MV-4-11 (cell line): ENCODE measurements at regions not wholly inside any gene's neighbourhood (a gene's known extent, or its start where the extent isn't known, plus 50 kb on each side); places are given as distances from the start of the nearest gene placed in this dataset.
"Not testable (repeated sequence)": the region's sequence is repeated elsewhere in the genome, so short reads cannot be mapped to it uniquely, and the experiment has no call there.

Experiments
- DNase-seq: peaks from one replicate; lab custom pipeline; 2025; lab: John Stamatoyannopoulos, UW

GRCh38 chr2:172261292-172261691 lies 158.6 kb upstream of the DLX2 start:
- DNase-seq = no peak

DNA sequence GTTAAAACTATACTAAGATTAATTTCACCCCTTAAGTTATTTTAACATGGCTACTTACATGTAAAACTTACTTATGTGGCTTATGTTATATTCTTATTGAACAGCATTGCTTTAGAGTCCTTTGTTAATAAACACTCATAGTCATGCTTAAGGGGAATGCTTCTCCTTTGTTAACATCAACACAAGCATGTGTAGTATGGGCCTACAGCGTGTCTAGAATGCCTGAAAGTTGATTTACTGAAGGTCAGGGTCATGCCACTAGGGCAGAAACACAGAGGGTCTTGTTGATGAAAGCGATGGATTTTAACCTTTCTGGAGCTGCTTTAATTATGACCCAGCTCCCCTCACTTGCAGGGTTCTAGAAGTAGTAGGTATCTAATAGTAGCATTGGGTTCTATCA lies 159.8 kb upstream of the DLX2 start:
- no peak for DNase-seq

DNA sequence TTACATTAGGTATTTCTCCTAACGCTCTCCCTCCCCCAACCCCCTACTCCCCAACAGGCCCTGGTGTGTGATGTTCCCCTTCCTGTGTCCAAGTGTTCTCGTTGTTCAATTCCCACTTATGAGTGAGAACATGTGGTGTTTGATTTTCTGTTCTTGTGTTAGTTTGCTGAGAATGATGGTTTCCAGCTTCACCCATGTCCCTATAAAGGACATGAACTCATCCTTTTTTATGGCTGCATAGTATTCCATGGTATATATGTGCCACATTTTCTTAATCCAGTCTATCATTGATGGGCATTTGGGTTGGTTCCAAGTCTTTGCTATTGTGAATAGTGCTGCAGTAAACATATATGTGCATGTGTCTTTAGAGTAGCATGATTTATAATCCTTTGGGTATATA lies 162.1 kb upstream of the DLX2 start:
- DNase-seq = not testable (repeated sequence)

GRCh38 chr2:172269507-172270244 lies 157.7 kb upstream of the ITGA6 start:
- DNase-seq = not testable (repeated sequence)

GRCh38 chr2:172270278-172271079 lies 156.9 kb upstream of the ITGA6 start:
- DNase-seq = no peak

- DNase-seq = no peak
Measured at GRCh38 chr2:172273910-172274571, 153.3 kb upstream of the ITGA6 start.

- peak; percentile 16 for DNase-seq
Measured at GRCh38 chr2:172275239-172275638, 152.1 kb upstream of the ITGA6 start.

- DNase-seq = no peak
Measured at GRCh38 chr2:172276961-172277360, 150.4 kb upstream of the ITGA6 start.

GRCh38 chr2:172278667-172279066 lies 148.7 kb upstream of the ITGA6 start:
- DNase-seq = peak; percentile 41

DNA sequence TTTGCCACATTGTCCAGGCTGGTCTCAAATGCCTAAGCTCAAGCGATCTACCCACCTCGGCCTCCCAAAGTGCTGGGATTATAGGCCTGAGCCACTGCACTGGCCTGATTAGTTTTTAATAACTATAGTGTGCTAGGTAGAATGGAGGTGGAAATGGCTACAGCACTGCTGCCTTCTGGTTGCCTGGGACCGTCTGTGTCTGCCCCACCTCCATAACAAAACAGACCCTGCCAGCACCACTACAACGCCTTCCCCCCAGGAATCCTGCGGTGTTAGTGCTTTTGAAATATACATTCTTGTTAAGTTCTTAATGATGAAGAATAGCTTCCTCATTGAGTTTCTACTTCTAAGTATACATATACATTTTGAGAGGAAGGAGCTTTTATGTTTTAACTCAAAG lies 148.2 kb upstream of the ITGA6 start:
- peak; percentile 64 for DNase-seq

DNA sequence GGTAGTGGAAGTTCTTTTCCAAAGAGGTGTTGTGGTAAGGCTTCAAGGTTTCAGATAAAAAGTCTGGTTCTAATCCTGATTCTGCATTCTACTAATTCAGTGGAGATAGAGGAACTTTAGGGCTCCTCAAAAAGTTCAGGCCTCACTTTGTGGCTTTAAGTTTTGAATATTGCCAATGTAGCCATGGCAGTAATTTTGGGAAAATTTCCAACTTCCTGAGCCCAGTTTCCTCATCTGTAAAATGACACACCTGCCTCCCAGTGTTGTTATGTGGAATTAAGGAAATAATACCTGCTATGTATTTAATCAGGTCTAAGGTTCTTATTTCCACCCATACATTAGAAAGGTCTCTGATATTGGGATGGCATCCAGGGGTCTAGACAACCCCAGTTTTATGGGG lies 147.6 kb upstream of the ITGA6 start:
- DNase-seq = no peak

DNA sequence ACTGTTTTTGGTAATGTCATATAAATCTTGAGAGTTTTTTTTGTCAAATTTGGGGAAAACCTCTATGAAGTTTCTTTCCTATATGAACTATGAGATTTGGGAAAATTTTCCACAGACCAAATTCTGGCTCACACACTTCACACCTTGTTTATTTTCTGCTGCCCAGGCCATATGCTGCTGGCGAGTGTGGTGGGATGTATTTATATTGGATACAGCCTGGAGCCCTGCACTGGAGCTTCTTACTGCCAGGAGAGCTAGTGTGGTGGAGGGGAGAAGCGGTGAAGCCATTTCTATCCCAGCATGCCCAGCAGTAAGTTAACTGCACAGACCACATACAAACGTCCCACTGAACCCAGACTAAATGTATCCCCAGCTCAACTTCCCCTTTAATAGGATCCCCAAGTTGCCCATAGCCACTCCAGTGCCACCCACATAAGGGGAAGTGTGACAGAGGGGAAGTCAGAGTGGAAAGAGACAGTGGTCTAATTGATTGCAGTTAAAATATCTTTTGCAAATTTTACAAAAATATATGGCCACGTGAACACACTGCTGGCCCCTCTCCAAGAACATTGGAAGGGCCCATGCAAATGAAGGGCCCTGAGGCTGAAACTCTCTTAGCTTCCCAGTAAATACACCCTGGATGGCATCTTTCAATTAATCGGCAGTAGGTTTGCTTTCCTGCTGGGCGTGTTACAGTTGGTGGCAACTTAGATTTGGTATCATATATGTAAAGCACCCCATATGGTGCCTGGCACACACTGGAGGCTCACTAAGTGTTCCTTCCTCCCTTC lies 146.6 kb upstream of the ITGA6 start:
- DNase-seq = peak; percentile 100

GRCh38 chr2:172281648-172282570 lies 145.5 kb upstream of the ITGA6 start:
- peak; percentile 50 for DNase-seq

GRCh38 chr2:172282944-172283343 lies 144.4 kb upstream of the ITGA6 start:
- DNase-seq = peak; percentile 56

DNA sequence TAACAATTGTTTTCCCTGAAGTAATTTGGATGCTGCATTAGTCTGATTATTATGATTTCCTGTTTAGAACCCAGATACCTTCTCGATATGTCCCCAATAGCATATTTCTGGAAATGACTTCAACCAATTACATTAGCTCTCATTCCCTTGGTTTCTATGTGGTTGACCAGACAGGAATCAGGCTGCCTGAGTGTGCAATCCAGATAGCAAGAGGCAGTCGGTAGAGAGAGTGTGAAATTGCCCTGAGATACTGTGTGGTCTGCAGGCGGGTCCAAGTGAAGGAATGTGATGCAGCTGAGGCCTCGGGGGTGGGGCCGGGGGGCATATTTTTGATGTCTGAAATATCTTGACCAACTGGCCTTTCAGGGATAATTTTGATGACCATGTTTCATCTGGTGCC lies 143.9 kb upstream of the ITGA6 start:
- peak; percentile 54 for DNase-seq

DNA sequence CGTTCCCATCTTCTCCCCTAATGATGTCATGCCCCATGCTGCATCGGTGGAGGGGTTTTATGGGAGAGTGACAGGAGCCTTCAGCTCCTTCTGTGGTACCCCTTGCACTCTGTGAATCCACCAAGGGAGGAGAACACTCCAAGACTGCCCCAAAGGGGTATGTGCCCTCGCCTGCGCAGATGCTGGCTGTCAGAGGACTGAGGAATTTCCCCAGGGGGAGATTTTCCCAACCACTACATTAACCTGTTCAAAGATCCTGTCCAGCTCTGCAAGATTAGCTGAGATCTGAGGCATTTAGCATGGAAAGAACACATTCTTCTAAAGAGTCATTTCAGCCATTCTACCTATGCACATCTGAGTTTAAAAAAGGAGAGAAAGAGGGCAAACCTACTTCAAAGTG lies 143.2 kb upstream of the ITGA6 start:
- DNase-seq = no peak

DNA sequence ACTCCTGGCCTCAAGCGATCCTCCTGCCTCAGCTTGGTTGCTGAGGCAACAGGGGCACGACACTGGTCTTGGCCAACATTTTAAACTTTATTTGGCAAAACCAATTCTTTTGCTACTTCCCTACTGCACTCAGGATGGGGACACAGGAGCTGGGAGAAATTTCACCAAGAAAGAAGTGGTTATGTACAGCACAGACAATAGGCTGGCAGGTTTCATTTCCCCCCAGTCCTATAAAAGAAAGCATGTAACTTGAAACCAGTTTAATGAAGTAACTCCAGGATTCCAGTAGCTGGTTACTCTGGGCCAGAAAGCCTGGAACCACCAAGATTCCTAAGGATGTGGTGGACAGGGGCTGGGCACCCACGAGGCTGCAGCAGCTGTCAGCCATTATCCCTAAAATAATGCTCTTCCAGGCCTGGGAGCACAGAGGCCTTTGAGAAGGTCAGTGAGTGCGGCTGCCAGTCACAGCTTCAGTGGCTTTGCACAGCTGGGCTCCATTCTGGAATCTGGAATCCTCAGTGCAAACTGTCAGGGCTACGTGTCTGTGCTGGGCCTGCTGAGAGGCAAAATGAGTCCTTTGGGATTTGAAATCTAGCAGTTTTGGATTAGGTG lies 142.3 kb upstream of the ITGA6 start:
- DNase-seq = peak; percentile 97

DNA sequence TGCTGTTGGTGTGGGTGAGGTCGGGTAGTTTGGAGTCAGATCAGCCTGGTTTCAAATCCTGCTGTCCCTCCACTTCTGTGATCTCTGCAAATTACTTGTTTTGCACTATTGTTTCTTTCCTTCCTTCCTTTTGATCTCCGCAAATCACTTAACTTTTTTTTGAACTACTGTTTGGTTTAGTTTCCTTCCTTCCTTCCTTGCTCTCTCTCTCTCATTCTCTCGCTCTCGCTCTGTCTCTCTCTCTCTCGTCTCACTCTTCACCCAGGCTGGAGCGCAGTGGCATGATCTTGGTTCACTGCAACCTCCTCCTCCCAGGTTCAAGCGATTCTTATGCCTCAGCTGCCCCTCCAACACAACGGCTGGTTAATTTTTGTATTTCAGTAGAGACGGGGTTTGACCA lies 141.6 kb upstream of the ITGA6 start:
- DNase-seq = no peak

DNA sequence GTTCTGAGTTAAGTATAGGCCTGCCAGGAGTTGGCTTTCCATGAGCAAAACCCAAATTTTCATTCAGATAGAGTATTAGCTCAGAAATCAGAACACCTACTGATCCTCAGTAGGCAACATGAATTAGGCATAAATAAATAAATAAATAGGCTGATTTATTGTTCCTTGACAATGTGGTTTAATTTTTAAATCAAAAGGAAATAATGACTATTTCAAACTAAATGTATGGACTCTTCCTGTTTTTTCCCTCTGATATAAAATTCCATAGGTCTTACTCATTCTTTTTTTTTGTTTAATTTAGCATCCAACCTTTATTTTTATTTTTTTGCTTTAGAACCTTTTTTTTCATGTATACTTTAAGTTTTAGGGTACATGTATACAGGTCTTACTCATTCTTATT lies 140.2 kb upstream of the ITGA6 start:
- DNase-seq = no peak

- DNase-seq = no peak
Measured at GRCh38 chr2:172287605-172288315, 139.6 kb upstream of the ITGA6 start.
